Hepatocyte (in vitro differentiated cells): ENCODE measurements at regions not wholly inside any gene's neighbourhood (a gene's known extent, or its start where the extent isn't known, plus 50 kb on each side); places are given as distances from the start of the nearest gene placed in this dataset.

Experiments
- EZH2 ChIP-seq: fragments of 200-600 bp; sonication (generic); IDR thresholded peaks from 2 replicates; pipeline ENCODE4 v1.6.1; 2016; ENCODE audit warnings: antibody characterized with exemption, mild to moderate bottlenecking, borderline replicate concordance
- TF ChIP-seq, protein P1 (sequence below): fragments of 200-600 bp; sonication (generic); IDR thresholded peaks from 2 replicates; pipeline ENCODE4 v1.5.1; 2016; ENCODE audit warnings: antibody characterized with exemption, mild to moderate bottlenecking; ENCODE audit not compliant: poor library complexity

DNA sequence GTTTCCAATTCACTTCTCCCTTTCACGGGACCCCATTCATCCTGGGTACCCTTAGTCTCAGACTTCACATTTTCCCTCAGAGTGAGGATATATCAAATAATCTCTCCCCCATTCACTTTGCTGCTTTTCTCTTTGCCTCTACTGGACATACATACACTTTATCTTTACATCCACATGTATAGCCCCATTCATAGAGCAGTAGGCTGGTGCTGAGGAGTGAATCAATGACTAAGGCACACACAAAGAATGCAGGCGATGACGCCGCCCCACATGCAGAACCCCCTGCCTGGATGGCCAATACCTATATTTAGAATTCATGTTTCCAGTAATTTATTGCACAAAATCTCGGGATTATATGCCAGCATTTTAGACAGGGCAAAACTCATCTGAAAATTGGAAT lies 554.3 kb upstream of the TENM3 start:
- TF ChIP-seq, protein P1, sequence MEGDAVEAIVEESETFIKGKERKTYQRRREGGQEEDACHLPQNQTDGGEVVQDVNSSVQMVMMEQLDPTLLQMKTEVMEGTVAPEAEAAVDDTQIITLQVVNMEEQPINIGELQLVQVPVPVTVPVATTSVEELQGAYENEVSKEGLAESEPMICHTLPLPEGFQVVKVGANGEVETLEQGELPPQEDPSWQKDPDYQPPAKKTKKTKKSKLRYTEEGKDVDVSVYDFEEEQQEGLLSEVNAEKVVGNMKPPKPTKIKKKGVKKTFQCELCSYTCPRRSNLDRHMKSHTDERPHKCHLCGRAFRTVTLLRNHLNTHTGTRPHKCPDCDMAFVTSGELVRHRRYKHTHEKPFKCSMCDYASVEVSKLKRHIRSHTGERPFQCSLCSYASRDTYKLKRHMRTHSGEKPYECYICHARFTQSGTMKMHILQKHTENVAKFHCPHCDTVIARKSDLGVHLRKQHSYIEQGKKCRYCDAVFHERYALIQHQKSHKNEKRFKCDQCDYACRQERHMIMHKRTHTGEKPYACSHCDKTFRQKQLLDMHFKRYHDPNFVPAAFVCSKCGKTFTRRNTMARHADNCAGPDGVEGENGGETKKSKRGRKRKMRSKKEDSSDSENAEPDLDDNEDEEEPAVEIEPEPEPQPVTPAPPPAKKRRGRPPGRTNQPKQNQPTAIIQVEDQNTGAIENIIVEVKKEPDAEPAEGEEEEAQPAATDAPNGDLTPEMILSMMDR = no peak
- TF ChIP-seq EZH2 = no peak
